HepG2 (cell line): ENCODE measurements at regions not wholly inside any gene's neighbourhood (a gene's known extent, or its start where the extent isn't known, plus 50 kb on each side); places are given as distances from the start of the nearest gene placed in this dataset.

Experiments used
- BORCS8-MEF2B ChIP-seq: sonication (generic); formaldehyde crosslinking; IDR thresholded peaks from 2 replicates; pipeline ENCODE4 v1.8.0; 2022; ENCODE audit warnings: mild to moderate bottlenecking, missing genetic modification reagents
- BRCA1 ChIP-seq: sonication (generic); formaldehyde crosslinking; IDR thresholded peaks from 2 replicates; pipeline ENCODE4 v1.4.0; 2020; ENCODE audit warnings: missing genetic modification reagents
- DMAP1 ChIP-seq: IDR thresholded peaks from 2 replicates; pipeline ENCODE4 v1.6.1; 2016
- ERF ChIP-seq: IDR thresholded peaks from 2 replicates; pipeline ENCODE4 v1.6.1; 2018; ENCODE audit warnings: missing biosample characterization, missing genetic modification reagents
- GABPA ChIP-seq, 2 experiments: IDR thresholded peaks; 2 replicates each; pipeline ENCODE4 v1.6.1; 2011 to 2016; ENCODE audit warnings: low read depth in 2 of 2, low read length in 1 of 2, missing biosample characterization in 1 of 2, missing genetic modification characterization in 1 of 2
- HNF4G ChIP-seq, 2 experiments: sonication (generic) in 1 of 2; formaldehyde crosslinking in 1 of 2; IDR thresholded peaks; 2 replicates each; pipeline versions ENCODE4 v1.4.0 to v1.6.1; 2011 to 2020; ENCODE audit warnings: borderline replicate concordance in 2 of 2, low read depth in 2 of 2, mild to moderate bottlenecking in 2 of 2, low read length in 1 of 2, missing genetic modification reagents in 1 of 2, moderate library complexity in 1 of 2
- KDM5A ChIP-seq: fragments of 200-600 bp; sonication (generic); IDR thresholded peaks from 2 replicates; pipeline ENCODE4 v1.7.0; 2018; ENCODE audit warnings: antibody characterized with exemption, mild to moderate bottlenecking, low read length, borderline replicate concordance
- POLR2AphosphoS5 ChIP-seq: IDR thresholded peaks from 2 replicates; pipeline ENCODE4 v1.6.1; 2012; ENCODE audit warnings: low read depth, low read length
- TGIF2 ChIP-seq: IDR thresholded peaks from 2 replicates; pipeline ENCODE4 v1.6.1; 2016; ENCODE audit warnings: control low read depth, missing compliant biosample characterization
- U2AF1 ChIP-seq: fragments of 200-400 bp; formaldehyde crosslinking; optimal IDR thresholded peaks from 2 replicates; pipeline ENCODE3; 2017; ENCODE audit warnings: mild to moderate bottlenecking, low read depth, low read length
- U2AF2 ChIP-seq: fragments of 200-400 bp; formaldehyde crosslinking; IDR thresholded peaks from 2 replicates; pipeline ENCODE4 v1.6.1; 2017; ENCODE audit warnings: low read depth, mild to moderate bottlenecking, low read length
- ZFP90 ChIP-seq: sonication (generic); formaldehyde crosslinking; IDR thresholded peaks from 2 replicates; pipeline ENCODE4 v1.8.0; 2022; ENCODE audit warnings: missing genetic modification reagents, mild to moderate bottlenecking, inconsistent platforms, borderline replicate concordance
- ZFX ChIP-seq: sonication (generic); formaldehyde crosslinking; IDR thresholded peaks from 2 replicates; pipeline ENCODE4 v1.4.0; 2020; ENCODE audit warnings: mild to moderate bottlenecking, low read depth, missing genetic modification reagents, moderate library complexity
- ZNF230 ChIP-seq: sonication (generic); formaldehyde crosslinking; IDR thresholded peaks from 2 replicates; pipeline ENCODE4 v1.4.0; 2020; ENCODE audit warnings: mild to moderate bottlenecking, missing genetic modification reagents
- ZNF235 ChIP-seq: sonication (generic); formaldehyde crosslinking; IDR thresholded peaks from 2 replicates; pipeline ENCODE4 v1.8.1; 2023; ENCODE audit warnings: mild to moderate bottlenecking, missing genetic modification reagents, borderline replicate concordance
- ZNF256 ChIP-seq: sonication (generic); formaldehyde crosslinking; conservative IDR thresholded peaks from 2 replicates; pipeline ENCODE4 v1.4.0; 2020; ENCODE audit warnings: missing genetic modification reagents
- ZNF501 ChIP-seq: sonication (generic); formaldehyde crosslinking; IDR thresholded peaks from 2 replicates; pipeline ENCODE4 v1.5.1; 2020; ENCODE audit warnings: mild to moderate bottlenecking, moderate library complexity, missing genetic modification reagents
- ZNF547 ChIP-seq: sonication (generic); formaldehyde crosslinking; IDR thresholded peaks from 2 replicates; pipeline ENCODE4 v1.5.1; 2020; ENCODE audit warnings: mild to moderate bottlenecking, missing genetic modification reagents
- ZNF605 ChIP-seq: sonication (generic); formaldehyde crosslinking; IDR thresholded peaks from 2 replicates; pipeline ENCODE4 v1.8.0; 2022; ENCODE audit warnings: mild to moderate bottlenecking, missing genetic modification reagents
- ZNF614 ChIP-seq: IDR thresholded peaks from 2 replicates; pipeline ENCODE4 v1.6.1; 2018; ENCODE audit warnings: missing biosample characterization, missing genetic modification reagents, inconsistent platforms, borderline replicate concordance
- ZNF790 ChIP-seq: sonication (generic); formaldehyde crosslinking; IDR thresholded peaks from 2 replicates; pipeline ENCODE4 v1.8.0; 2022; ENCODE audit warnings: missing genetic modification reagents, mild to moderate bottlenecking, borderline replicate concordance
- TF ChIP-seq, protein P1 (sequence below): sonication (generic); formaldehyde crosslinking; IDR thresholded peaks from 2 replicates; pipeline ENCODE4 v1.4.0; 2020; ENCODE audit warnings: missing genetic modification reagents
- TF ChIP-seq, protein P2 (sequence below): IDR thresholded peaks from 2 replicates; pipeline ENCODE4 v1.6.1; 2012; ENCODE audit warnings: inconsistent platforms
- TF ChIP-seq, protein P3 (sequence below): IDR thresholded peaks from 2 replicates; pipeline ENCODE4 v1.4.0; 2020; ENCODE audit warnings: mild to moderate bottlenecking, missing genetic modification reagents

DNA sequence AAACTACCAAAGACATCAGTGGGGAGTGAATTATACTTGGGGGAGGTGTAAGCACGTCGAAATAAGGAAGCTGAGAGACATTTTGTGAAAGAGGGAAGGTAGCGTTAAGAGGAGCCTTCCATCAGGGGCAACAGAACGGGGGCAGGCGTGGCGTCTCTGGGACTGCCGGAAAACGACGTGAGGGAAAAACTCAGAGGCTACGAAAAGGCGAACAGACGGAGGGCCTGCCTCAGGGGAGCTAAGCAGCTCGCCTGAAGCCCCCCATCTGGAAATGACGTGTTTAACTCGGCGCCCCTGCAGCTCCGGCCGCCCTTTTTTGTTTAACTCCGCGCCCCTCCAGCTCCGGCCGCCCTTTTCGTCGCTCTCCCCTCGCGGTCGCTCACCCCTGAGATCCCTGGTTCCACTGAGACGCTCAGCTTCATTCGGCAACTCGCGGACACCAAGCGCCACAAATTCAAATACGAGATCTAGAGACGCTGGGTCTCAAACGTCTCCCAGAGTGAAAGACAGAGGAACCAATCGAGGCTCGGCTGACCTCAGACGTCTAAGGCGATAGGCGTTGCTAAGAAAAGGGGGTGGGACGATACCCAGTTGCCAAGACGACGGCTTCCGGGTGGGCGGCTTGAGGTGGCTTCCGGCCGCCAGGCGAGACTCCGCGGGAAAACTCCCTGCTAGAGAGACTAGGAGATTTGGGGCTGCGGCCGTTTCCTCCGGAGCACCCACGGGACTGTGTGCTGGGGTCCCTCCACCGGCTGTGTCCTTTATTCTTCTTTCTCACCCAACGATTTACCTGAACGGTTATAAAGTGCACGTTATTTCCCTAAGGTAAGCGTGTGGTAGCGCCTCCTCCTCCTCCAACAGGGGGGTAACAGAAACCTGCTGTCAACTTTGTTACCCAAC, 383.2 kb downstream of the ZFHX3 start (continued):
- TF ChIP-seq, protein P1, sequence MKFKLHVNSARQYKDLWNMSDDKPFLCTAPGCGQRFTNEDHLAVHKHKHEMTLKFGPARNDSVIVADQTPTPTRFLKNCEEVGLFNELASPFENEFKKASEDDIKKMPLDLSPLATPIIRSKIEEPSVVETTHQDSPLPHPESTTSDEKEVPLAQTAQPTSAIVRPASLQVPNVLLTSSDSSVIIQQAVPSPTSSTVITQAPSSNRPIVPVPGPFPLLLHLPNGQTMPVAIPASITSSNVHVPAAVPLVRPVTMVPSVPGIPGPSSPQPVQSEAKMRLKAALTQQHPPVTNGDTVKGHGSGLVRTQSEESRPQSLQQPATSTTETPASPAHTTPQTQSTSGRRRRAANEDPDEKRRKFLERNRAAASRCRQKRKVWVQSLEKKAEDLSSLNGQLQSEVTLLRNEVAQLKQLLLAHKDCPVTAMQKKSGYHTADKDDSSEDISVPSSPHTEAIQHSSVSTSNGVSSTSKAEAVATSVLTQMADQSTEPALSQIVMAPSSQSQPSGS (CRISPR knock-in tag): 0 out of 2 replicates have a peak, but pooled peaks have one; percentile 32
- peak; percentile 81 for TF ChIP-seq BORCS8-MEF2B (CRISPR knock-in tag)
- 0 out of 2 replicates have a peak, but pooled peaks have one; percentile 36 for TF ChIP-seq BRCA1 (CRISPR knock-in tag)
- TF ChIP-seq ZNF230 (CRISPR knock-in tag): 0 out of 2 replicates have a peak, but pooled peaks have one; percentile 32
- TF ChIP-seq ERF (CRISPR knock-in tag): 0 out of 2 replicates have a peak, but pooled peaks have one; percentile 33
- TF ChIP-seq ZNF256 (CRISPR knock-in tag): peak; percentile 72; the same call in 1 of the 2 replicates
- peak; percentile 58; the same call in 1 of the 2 replicates for TF ChIP-seq KDM5A
- TF ChIP-seq ZNF614 (CRISPR knock-in tag): peak; percentile 65; the same call in 1 of the 2 replicates
- TF ChIP-seq ZNF235 (CRISPR knock-in tag): 0 out of 2 replicates have a peak, but pooled peaks have one; percentile 44
- TF ChIP-seq, protein P2, sequence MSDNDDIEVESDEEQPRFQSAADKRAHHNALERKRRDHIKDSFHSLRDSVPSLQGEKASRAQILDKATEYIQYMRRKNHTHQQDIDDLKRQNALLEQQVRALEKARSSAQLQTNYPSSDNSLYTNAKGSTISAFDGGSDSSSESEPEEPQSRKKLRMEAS: peak; percentile 60
- TF ChIP-seq U2AF2: peak; percentile 99
- peak; percentile 70; the same call in 1 of the 2 replicates for TF ChIP-seq ZFP90 (CRISPR knock-in tag)
- TF ChIP-seq ZNF547 (CRISPR knock-in tag): 0 out of 2 replicates have a peak, but pooled peaks have one; percentile 24
- TF ChIP-seq ZNF605 (CRISPR knock-in tag): peak; percentile 84
- peak; percentile 60 for TF ChIP-seq ZFX (CRISPR knock-in tag)
- no peak for TF ChIP-seq HNF4G (IDR thresholded peaks at IDR 0.05; ENCODE audit: borderline replicate concordance, low read depth, low read length)
- no peak for TF ChIP-seq HNF4G (CRISPR knock-in tag; IDR thresholded peaks at IDR 0.05; ENCODE audit: borderline replicate concordance, low read depth)
- TF ChIP-seq ZNF790 (CRISPR knock-in tag): 0 out of 2 replicates have a peak, but pooled peaks have one; percentile 34
- TF ChIP-seq TGIF2 (CRISPR knock-in tag): peak; percentile 99
- peak; percentile 81 for TF ChIP-seq DMAP1
- TF ChIP-seq, protein P3, sequence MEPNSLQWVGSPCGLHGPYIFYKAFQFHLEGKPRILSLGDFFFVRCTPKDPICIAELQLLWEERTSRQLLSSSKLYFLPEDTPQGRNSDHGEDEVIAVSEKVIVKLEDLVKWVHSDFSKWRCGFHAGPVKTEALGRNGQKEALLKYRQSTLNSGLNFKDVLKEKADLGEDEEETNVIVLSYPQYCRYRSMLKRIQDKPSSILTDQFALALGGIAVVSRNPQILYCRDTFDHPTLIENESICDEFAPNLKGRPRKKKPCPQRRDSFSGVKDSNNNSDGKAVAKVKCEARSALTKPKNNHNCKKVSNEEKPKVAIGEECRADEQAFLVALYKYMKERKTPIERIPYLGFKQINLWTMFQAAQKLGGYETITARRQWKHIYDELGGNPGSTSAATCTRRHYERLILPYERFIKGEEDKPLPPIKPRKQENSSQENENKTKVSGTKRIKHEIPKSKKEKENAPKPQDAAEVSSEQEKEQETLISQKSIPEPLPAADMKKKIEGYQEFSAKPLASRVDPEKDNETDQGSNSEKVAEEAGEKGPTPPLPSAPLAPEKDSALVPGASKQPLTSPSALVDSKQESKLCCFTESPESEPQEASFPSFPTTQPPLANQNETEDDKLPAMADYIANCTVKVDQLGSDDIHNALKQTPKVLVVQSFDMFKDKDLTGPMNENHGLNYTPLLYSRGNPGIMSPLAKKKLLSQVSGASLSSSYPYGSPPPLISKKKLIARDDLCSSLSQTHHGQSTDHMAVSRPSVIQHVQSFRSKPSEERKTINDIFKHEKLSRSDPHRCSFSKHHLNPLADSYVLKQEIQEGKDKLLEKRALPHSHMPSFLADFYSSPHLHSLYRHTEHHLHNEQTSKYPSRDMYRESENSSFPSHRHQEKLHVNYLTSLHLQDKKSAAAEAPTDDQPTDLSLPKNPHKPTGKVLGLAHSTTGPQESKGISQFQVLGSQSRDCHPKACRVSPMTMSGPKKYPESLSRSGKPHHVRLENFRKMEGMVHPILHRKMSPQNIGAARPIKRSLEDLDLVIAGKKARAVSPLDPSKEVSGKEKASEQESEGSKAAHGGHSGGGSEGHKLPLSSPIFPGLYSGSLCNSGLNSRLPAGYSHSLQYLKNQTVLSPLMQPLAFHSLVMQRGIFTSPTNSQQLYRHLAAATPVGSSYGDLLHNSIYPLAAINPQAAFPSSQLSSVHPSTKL (CRISPR knock-in tag): peak; percentile 21; the same call in 1 of the 2 replicates
- TF ChIP-seq POLR2AphosphoS5: peak; percentile 86
- peak; percentile 77 for TF ChIP-seq U2AF1
- peak; percentile 84 for TF ChIP-seq GABPA (IDR thresholded peaks at IDR 0.05; ENCODE audit: low read depth, low read length)
- TF ChIP-seq GABPA (CRISPR knock-in tag; IDR thresholded peaks at IDR 0.05; ENCODE audit: low read depth): peak; percentile 96
- peak; percentile 78 for TF ChIP-seq ZNF501 (CRISPR knock-in tag)
